GOT3 (cell line): ENCODE measurements at regions not wholly inside any gene's neighbourhood (a gene's known extent, or its start where the extent isn't known, plus 50 kb on each side); places are given as distances from the start of the nearest gene placed in this dataset.

Source experiments
- DNase-seq: peaks from one replicate; lab custom pipeline; 2025; ENCODE audit warnings: mixed read lengths; lab: John Stamatoyannopoulos, UW

DNA sequence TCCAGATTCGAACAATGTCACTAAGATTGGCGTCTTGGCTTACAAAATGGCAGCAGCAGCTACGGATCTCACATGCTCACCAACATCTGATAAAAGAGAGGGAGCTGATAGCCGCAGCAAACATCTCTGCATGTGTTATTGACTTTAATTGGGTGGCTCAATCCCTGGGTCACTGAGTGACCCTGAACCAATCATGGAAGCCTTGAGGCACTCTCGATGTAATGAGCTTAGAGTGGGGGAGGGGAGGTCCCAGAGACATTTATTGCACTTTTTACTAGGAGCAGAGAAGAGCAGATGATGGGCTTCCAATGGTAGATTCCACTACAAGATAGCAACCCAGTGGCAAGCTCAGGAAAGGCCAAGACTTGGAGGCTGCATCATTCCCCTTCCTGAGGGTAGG, 238.7 kb downstream of the BMP7 start:
- DNase-seq = no peak

- DNase-seq = no peak
Observed at GRCh38 chr20:57030611-57031600, 235.5 kb downstream of the BMP7 start.

GRCh38 chr20:57031867-57032355, 234.5 kb downstream of the BMP7 start:
- DNase-seq = no peak

GRCh38 chr20:57032847-57033246, 233.6 kb downstream of the BMP7 start:
- no peak for DNase-seq

DNA sequence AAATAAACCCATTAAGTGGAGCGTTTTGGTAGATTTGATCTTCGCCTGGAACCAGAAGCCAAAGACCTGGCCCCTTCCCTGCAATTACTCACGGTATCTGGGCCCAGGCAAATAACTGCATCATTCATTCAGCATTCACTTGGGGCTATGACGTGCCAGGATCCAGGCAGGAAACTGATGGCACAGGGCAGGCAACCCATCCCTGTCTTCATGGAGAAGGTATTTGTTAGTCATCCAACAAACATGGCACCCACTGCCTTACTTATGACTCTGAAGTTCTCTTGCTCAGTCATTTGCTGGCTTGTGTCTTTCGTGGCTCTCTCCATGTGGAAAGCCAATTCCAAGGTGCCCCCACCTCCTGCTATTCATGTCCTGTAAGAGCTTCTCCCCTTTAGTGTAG, 232.4 kb downstream of the BMP7 start:
- no peak for DNase-seq

DNA sequence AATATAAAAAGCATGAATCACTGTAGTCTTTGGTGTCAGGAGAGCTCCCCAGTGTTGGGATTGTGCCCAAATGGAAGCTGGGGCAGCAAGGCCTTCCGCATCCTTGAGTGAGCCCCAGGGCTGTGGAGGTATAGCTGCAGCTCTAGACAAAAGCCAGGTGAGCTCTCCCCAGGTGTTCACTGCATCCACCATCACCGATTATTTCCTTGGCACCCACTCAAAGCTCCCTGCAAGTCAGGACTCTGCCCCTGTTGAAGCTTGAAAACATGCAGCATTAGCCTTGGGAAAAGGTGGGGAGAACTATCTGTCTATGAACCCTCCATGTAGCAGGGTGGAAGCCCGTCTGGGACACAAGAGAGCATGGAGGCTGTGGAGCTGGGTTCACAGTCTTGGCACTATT, 228.8 kb downstream of the BMP7 start:
- DNase-seq = no peak

GRCh38 chr20:57038608-57039440, 227.6 kb downstream of the BMP7 start:
- no peak for DNase-seq

DNA sequence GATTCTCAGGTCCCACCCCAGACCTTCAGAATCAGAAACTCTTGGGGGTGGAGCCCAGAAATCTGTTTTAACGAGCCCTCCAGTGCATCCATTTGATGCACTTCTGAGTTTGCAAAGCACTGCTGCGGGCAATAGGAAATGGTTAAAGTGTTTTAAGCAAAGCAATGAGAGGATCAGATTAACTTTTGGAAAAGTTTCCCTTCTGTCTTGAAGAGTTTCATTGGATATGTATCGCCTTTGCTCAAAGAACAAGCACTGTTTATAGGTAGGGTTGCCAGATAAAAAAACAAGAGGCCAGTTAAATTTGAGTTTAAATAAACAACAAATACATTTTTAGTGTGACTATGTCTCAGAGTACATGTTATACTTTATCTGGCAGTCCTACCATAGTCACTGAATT, 226.0 kb downstream of the BMP7 start:
- no peak for DNase-seq

- DNase-seq = no peak
Observed at GRCh38 chr20:57040924-57041323, 225.5 kb downstream of the BMP7 start.

DNA sequence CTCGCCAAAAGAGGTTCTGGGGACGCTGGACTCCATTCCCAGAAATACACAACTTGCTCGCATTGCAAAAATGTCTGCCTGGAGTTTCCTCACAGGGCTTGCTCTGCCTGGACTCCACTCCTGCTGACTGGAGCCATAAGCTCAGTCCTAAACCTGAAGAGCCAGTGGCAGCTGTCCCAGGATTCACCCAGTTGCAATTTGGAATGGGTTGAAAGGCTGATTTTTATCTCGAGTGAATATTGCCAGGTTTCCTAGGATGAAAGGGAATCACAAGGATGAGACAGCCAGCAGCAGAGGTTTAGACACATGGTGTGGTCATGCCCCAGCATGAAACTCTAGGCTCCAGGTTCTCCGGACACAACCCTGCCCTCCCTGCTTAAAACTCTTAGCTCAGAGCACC, 223.3 kb downstream of the BMP7 start:
- no peak for DNase-seq

GRCh38 chr20:57043669-57044268, 222.7 kb downstream of the BMP7 start:
- DNase-seq = no peak

GRCh38 chr20:57047281-57048026, 219.0 kb downstream of the BMP7 start:
- DNase-seq = no peak

GRCh38 chr20:57048027-57048869, 218.2 kb downstream of the BMP7 start:
- DNase-seq = no peak

GRCh38 chr20:57049296-57049695, 217.1 kb downstream of the BMP7 start:
- DNase-seq = no peak

GRCh38 chr20:57051096-57051495, 215.3 kb downstream of the BMP7 start:
- DNase-seq = no peak

GRCh38 chr20:57053067-57053466, 213.4 kb downstream of the BMP7 start:
- no peak for DNase-seq

DNA sequence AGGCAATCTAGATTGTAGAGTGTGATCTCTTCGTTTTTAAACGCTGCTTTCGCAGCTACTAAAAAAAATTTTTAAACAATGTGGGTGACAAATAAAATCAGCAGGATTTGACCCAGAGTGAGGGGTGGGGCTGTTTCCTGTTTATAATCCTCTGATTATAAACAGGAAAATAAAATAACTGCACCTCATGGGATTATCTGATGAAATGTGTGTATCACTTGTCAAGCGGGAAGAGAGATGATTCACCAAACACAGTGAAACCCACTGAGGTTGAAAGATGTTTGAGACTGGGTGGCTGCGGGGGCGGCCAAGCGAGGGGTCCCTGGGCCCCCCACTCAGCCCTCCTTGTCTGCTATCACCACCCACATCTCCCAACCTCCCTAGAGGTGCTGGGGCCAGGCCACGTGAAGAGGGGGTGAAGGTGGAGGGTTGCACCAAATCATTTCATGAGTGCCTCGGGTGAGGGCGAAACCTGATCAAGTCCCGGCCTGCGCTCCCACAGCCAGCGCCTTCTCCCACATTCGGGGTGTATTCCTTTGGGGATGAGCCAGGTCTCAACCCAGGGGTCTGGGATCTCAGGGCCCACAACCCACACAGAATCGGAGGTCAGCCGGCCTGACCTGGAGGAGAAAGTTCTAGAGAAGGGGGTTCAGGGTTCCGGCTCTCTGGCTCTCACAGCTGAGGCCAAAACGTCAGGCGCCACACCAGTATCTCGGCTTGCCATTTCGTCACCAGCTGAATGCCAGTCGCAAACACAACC, 212.5 kb downstream of the BMP7 start:
- no peak for DNase-seq

DNA sequence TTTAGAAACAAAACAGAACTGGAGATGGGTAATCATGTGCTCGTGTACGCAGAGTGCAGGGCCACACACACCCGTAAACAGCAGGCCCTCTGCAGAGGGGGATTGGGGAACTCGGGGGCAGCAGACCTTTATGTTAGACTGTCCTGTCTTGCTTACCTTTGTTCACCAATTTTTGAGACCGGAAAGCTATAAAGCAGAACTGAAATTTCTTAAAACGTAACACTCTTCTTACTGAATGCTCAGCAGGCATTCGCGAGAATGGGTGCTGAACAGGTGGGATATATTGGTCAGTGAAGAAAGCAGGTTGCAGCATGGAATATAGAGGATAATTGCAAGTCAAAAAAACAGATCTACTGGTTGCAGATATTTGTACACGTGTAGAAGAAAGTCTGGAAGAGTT, 211.1 kb downstream of the BMP7 start:
- DNase-seq = no peak

DNA sequence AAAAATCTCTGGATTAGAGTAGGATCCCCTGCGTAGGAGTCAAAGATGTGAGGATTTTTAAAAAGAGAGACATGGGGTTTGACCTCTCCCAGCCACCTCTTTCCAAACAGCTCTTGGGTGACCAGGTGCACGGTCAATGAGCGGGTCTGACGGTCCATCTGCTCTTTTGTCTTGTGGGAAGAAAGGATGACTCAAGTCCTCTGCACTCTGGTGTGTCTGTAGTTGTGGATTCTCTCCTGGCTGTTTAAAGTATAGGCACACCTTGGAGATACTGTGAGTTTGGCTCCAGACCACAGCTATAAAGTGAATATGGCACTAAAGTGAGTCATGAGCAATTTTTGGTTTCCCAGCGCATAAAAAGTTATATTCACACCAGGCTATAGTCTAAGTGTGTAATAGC, 209.8 kb downstream of the BMP7 start:
- no peak for DNase-seq

- no peak for DNase-seq
Observed at GRCh38 chr20:57059055-57059596, 207.3 kb downstream of the BMP7 start.
